NB4 (cell line): ENCODE measurements at regions not wholly inside any gene's neighbourhood (a gene's known extent, or its start where the extent isn't known, plus 50 kb on each side); places are given as distances from the start of the nearest gene placed in this dataset.

Source experiments
- CTCF ChIP-seq: IDR thresholded peaks from one replicate; pipeline ENCODE4 v1.5.1; 2012; ENCODE audit warnings: low read depth, low read length
- MYC ChIP-seq: IDR thresholded peaks from 2 replicates; pipeline ENCODE4 v1.6.1; 2011; ENCODE audit warnings: low read depth, low read length
- POLR2A ChIP-seq: IDR thresholded peaks from 2 replicates; pipeline ENCODE4 v1.6.1; 2011; ENCODE audit warnings: mild to moderate bottlenecking; ENCODE audit not compliant: insufficient read length; ENCODE audit errors: extremely low read depth

GRCh38 chr5:3330442-3330841, 265.2 kb upstream of the IRX1 start:
- no peak for TF ChIP-seq MYC
- no peak for TF ChIP-seq CTCF
- no peak for TF ChIP-seq POLR2A
